Germinal center (tissue), 1 donor: ENCODE measurements at regions not wholly inside any gene's neighbourhood (a gene's known extent, or its start where the extent isn't known, plus 50 kb on each side); places are given as distances from the start of the nearest gene placed in this dataset.

Experiments used
- DNase-seq: peaks from one replicate; pipeline ENCODE4 v3.0.0; 2012; ENCODE audit warnings: mixed read lengths, low spot score

GRCh38 chr18:46266473-46266872, 162.3 kb downstream of the HAUS1 start:
- DNase-seq, result no peak

DNA sequence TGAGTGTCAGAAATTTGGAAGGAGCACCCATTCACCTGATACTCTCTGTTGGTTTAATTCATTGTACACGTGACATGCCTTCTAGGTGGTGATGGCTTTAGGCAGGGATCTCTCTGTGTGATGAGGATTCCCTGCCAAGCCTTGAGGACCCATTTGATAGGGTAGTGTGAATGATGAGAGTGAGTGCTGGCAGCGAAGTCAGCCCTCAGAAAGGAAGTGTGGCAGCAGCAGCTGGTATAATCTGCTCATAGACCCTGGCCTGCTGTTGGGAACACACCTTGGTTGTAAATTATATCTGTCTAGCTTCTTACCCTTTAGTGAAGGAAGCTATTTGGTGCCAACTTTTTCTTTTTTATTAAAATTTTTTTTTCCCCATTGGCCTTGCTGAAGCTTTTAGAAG, 164.5 kb downstream of the HAUS1 start:
- no peak for DNase-seq

- no peak for DNase-seq
These were observed 165.1 kb downstream of the HAUS1 start for GRCh38 chr18:46269275-46269674.

GRCh38 chr18:46271488-46271887, 167.3 kb downstream of the HAUS1 start:
- no peak for DNase-seq

DNA sequence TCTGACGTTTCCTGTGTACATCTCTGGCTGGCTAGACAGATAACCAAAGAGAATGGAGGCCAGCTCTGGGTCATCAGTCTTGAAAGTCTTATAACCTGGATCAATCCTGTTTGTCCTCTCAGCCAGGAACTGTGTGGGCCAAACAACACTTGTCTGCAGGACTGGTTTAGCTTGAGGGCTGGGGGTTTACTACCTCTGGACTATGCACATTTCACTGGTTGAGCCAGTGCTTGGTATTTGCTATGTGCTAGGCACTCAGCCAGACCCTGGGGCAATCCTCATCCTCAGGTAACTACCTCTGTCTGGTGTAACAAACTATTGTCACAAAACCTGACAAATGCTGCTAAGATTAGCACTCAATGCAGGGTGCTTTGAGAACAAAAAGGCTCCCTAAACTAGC, 169.7 kb downstream of the HAUS1 start:
- DNase-seq, result no peak

- DNase-seq, result no peak
These were observed 170.1 kb downstream of the HAUS1 start for GRCh38 chr18:46274266-46274665.

DNA sequence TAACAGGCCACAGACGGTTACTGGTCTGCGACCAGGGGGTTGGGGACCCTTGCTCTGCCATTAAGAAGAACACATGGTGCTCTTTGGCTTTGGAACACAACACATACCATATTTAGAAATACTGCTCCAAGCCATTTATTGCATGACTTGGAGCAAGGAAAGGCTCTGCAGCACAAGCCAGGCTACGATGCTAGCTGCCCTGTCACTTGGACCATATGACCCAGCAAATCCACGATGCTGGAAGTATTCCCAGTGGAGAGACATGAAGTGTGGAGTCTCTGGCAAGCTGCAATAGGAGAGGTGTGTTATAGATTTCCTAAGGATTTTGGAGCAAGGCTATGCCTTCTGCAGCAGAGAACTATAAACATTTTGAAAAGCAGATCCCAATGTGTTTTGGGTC, 171.2 kb downstream of the HAUS1 start:
- DNase-seq, result no peak

DNA sequence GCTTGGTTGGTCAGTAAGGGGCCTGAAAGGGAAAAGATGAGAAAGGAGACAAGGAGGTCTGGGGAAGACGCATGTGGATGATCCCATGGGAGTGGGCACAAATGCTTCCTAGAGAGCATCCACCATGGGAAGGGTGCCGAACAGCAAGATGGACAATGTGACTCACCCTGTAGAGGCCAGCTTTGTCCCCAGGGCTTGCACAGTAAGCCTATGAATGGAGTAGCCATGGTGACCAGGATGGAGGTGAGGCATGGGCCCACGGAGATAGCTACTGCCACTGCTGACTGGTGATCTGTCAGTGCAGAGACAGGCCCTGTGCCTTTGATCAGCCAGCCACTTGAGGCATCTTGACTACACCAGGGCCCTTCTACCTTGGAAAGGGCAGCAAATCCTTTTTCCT, 172.6 kb downstream of the HAUS1 start:
- DNase-seq, result no peak

DNA sequence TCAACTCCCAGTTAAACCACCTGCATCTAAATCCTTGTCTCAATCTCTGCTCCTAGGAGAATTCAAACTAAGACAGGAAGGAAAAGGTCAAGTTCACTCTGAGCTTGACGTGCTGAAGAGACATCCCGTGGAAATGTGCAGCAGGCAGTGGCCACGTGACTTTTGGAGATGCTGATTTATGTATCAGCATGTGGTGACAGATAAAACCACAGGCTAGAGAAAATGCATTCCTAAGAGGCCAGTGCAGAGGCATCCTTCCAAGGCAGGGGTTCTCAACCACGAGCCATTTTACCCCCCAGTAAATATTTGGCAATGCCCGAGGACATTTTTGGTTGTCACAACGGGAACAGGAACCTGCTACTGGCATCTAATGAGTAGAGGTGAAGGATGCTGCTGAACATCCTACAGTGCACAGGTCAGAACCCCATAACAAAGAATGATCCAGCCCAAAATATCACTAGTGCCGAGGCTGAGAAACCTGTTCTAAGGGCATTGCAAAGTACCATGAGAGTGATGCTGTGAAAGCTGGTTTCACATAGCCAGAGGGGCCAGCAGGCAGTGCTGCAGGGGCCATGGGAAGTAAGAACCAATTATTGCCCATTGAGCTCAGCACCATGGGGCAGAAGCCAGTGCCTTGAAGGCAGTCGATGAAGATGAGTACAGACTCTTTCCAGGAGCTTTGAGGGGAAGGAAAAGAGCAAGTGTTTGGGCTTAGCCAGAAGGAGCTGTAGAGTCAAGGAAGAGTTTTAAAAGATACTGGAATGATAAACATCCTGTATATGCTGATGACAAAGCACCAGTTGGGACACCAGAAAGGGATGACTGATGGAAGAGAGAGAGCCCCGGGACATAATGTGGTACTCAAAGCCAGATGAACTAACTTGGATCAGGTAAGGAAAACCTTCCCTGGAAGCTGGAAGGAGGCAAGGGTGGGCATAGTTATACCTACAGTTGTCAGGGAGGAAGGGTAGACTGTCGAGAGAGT, 174.6 kb downstream of the HAUS1 start:
- DNase-seq, result no peak

DNA sequence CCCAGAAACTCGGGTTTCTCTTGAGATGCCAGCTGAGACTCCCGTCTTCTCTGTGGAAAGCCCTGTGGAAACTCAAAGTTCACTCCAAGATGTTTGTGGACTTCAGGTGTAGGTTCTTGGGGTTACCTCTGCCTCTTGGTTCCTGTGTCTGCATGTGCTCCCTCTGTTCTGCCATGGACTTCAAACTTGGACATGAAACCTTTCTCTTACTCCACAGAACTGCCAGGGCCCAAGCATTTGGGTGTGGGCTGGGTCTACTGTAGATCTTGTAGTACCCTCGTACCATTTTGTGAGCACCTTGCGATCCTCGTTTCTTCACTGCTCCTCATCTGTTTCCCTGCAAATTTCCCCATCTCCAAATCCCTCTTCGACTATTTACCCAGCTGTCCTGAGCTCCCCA, 175.5 kb downstream of the HAUS1 start:
- DNase-seq, result no peak

- DNase-seq, result peak; percentile 60
These were observed 177.3 kb downstream of the HAUS1 start for GRCh38 chr18:46281185-46282176.

DNA sequence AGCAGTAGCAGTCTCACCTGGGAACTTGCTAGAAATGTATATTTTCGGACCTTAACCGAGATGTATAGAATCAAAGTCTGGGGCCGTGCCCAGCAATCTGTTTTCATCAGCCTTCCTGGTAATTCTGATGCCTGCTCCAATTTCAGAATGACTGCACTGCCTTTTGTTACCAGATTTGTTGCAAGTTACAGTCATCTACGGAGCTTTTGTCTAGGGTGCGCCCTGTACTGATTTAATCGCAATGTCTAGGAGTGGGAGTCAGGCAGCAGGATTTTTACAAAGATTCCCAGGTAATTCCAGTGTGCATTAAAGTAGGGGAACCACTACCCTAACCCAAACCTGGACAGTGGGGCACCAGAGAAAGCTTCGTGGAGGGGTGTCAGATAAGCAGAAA, 178.0 kb downstream of the HAUS1 start:
- DNase-seq, result no peak

GRCh38 chr18:46282646-46283045, 178.5 kb downstream of the HAUS1 start:
- no peak for DNase-seq

- no peak for DNase-seq
These were observed 179.1 kb downstream of the HAUS1 start for GRCh38 chr18:46283268-46283667.

DNA sequence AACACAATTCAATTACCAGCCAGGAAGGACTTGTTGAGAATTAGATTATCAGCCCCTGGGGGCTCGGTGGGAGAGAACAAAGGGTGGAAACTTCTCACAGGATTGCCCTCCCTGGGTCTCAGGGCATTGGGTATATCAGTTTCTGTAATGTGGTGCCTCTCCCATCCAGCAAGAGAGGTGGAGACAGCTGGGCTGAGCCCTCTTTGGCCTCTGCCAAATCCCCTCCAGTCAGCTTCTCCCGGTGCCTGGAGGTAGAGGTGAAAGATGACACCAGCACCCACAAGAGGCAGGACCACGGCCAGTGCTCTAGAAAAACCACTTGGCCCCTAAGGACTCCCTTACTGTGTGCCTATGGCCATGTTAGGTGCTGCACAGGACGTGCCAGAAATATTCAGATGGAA, 179.7 kb downstream of the HAUS1 start:
- DNase-seq, result no peak

DNA sequence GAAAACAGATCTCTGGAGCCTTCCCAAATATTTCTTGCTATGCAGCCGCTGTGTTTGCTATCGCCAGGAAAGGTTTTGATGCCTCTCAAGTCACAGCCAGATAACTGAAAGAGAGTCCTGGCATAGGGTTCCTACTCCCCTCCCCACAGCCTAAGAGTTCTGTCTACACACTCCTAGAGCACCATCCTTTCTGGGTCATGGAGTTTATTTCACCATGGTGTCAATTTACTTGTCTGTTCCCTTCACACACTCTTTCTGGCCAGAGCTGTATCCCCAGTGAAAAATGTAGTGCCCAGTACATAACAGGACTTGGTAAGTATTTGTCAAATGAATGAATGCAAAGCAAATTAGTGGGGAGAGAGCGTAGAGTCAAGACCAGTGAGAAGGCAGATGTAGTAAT, 185.3 kb downstream of the HAUS1 start:
- DNase-seq, result no peak

GRCh38 chr18:46289931-46290330, 185.7 kb downstream of the HAUS1 start:
- no peak for DNase-seq

- no peak for DNase-seq
These were observed 186.3 kb downstream of the HAUS1 start for GRCh38 chr18:46290440-46291020.

GRCh38 chr18:46291149-46291548, 187.0 kb downstream of the HAUS1 start:
- peak; percentile 13 for DNase-seq

DNA sequence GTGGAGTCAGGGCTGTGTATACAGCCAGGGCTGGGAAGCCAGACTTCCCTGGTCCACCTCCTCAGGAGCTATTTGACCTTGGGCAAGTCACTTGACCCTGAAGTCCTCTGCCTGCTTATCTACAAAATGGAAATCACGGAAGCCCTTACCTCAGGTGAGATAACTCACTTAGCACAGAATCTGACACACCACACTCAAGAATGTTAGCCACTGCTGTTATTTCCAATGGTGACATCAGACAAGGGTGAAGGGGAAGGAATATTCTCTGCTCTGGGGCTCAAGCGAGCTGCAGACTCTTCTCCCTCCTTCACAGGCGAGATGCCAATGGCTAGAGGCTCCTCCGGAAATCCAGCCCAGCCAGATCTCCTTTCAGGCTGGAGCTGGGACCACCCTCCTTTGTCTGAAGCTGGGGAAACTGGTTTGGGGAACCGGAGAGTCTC, 189.6 kb downstream of the HAUS1 start:
- DNase-seq, result no peak

DNA sequence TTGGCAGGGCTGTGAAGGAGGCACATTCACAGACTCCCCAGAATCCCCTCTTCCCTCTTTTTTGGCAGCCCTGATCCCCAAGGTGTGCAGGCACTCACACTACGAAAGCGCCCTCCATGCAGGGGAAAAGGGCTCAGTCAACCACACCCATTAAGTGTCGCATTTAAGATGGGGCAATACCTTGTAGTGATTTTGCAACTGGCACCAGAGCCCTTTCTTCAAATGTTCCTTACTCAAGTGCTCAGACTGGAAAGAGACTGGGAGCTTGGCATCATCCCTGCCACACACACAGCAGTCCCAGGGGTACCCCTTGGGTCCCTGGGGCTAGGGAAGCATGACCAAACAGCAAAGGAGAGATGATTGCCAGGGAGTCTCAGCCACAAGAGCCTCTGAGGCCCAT, 190.1 kb downstream of the HAUS1 start:
- DNase-seq, result no peak

DNA sequence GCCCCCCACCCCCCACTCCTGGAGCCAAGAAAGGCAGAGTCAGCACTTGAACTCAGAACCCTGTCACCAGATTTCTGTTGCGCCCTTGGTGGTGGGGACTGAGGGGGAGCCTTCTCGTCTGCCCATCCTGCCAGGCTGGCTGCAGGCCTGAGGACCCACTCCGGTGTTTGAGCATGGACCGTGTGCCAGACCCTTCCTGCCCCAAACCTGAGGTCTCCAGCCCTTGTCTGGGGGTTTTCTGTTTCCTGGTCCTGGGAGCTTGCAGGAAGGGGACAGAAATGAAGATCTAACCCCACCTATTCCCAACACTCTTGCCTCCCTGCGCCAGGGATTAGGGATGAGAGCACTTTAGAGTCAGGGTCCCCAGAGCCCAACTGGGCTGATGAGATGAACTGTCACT, 190.6 kb downstream of the HAUS1 start:
- DNase-seq, result no peak
